Activated CD4-positive, alpha-beta T cell treated with anti-CD3 and anti-CD28 coated beads, Interleukin-2, amount 10 ng/mL, durations not matched to agents 7 days and 5 days (primary cell): ENCODE measurements at regions not wholly inside any gene's neighbourhood (a gene's known extent, or its start where the extent isn't known, plus 50 kb on each side); places are given as distances from the start of the nearest gene placed in this dataset.

Experiments used
- CTCF ChIA-PET: fragments of 350-600 bp; sonication (Branson Sonifier 250); formaldehyde crosslinking; loops from one replicate; lab custom pipeline; 2021; ENCODE audit warnings: antibody characterized with exemption; lab: Charles Lee
- POLR2A ChIA-PET: fragments of 350-600 bp; sonication (Branson Sonifier 250); formaldehyde crosslinking; loops from one replicate; lab custom pipeline; 2021; ENCODE audit warnings: antibody characterized with exemption; lab: Charles Lee
- DNase-seq: peaks from one replicate; pipeline ENCODE4 v3.0.0-alpha.2; 2020
- H3K27ac Mint-ChIP-seq: one replicate; pipeline ENCODE4 v1.8.0; 2021; ENCODE audit warnings: mild to moderate bottlenecking, moderate library complexity, mixed read lengths
- H3K27me3 Mint-ChIP-seq: one replicate; pipeline ENCODE4 v1.8.0; 2021; ENCODE audit warnings: mixed read lengths
- H3K36me3 Mint-ChIP-seq: one replicate; pipeline ENCODE4 v1.8.0; 2021; ENCODE audit warnings: low read depth, mixed read lengths
- H3K4me1 Mint-ChIP-seq: one replicate; pipeline ENCODE4 v1.8.0; 2021; ENCODE audit warnings: mixed read lengths
- H3K4me3 Mint-ChIP-seq: one replicate; pipeline ENCODE4 v1.8.0; 2021; ENCODE audit warnings: mild to moderate bottlenecking, moderate library complexity, mixed read lengths
- H3K9me3 Mint-ChIP-seq: one replicate; pipeline ENCODE4 v1.8.0; 2021; ENCODE audit warnings: mixed read lengths

GRCh38 chr2:104774631-104775030, 79.3 kb upstream of the POU3F3 start:
- Mint-ChIP-seq H3K9me3 (no peaks in the 10 kb centered on the region), H3K4me1 (no peaks in the 10 kb centered on the region), H3K36me3 (no peaks in the 10 kb centered on the region), H3K27me3 (no peaks in the 10 kb centered on the region), H3K27ac (no peak overlapping the region), H3K4me3 (no peak overlapping the region)
- POLR2A ChIA-PET: no interaction called here
- CTCF ChIA-PET: interaction anchor here (1.4 kb wide), 1 partner anchor 8 kb away, joined by 4 read pairs; no protein-coding TSS in a partner anchor
- no peak for DNase-seq

GRCh38 chr2:104777721-104778120, 76.2 kb upstream of the POU3F3 start:
- H3K27me3 Mint-ChIP-seq: no peaks in the 10 kb centered on the region
- ChIA-PET CTCF (no interaction called here), POLR2A (no interaction called here)
- no peak overlapping the region for H3K27ac Mint-ChIP-seq
- no peak for DNase-seq
- no peak overlapping the region for H3K4me3 Mint-ChIP-seq
- peaks cover 7% of the 10 kb centered on the region for H3K4me1 Mint-ChIP-seq
- no peaks in the 10 kb centered on the region for H3K9me3 Mint-ChIP-seq
- H3K36me3 Mint-ChIP-seq: no peaks in the 10 kb centered on the region

GRCh38 chr2:104781151-104781550, 72.8 kb upstream of the POU3F3 start:
- Mint-ChIP-seq H3K4me3 (no peak overlapping the region), H3K27me3 (no peaks in the 10 kb centered on the region), H3K4me1 (peaks cover 7% of the 10 kb centered on the region), H3K9me3 (no peaks in the 10 kb centered on the region), H3K36me3 (no peaks in the 10 kb centered on the region), H3K27ac (no peak overlapping the region)
- ChIA-PET CTCF (no interaction called here), POLR2A (no interaction called here)
- DNase-seq: no peak

GRCh38 chr2:104784264-104784663, 69.7 kb upstream of the POU3F3 start:
- Mint-ChIP-seq H3K36me3 (no peaks in the 10 kb centered on the region), H3K27ac (no peak overlapping the region), H3K27me3 (no peaks in the 10 kb centered on the region), H3K4me3 (no peak overlapping the region), H3K4me1 (peaks cover 7% of the 10 kb centered on the region), H3K9me3 (no peaks in the 10 kb centered on the region)
- ChIA-PET POLR2A (no interaction called here), CTCF (no interaction called here)
- DNase-seq: no peak

- ChIA-PET POLR2A (no interaction called here), CTCF (no interaction called here)
- Mint-ChIP-seq H3K4me1 (no peaks in the 10 kb centered on the region), H3K27me3 (no peaks in the 10 kb centered on the region), H3K27ac (no peak overlapping the region), H3K4me3 (no peak overlapping the region), H3K36me3 (no peaks in the 10 kb centered on the region), H3K9me3 (no peaks in the 10 kb centered on the region)
- no peak for DNase-seq
These were observed 67.7 kb upstream of the POU3F3 start for GRCh38 chr2:104786204-104786603.

- Mint-ChIP-seq H3K27me3 (no peaks in the 10 kb centered on the region), H3K4me3 (no peak overlapping the region), H3K27ac (no peak overlapping the region), H3K36me3 (no peaks in the 10 kb centered on the region), H3K4me1 (no peaks in the 10 kb centered on the region), H3K9me3 (no peaks in the 10 kb centered on the region)
- DNase-seq: no peak
- ChIA-PET CTCF (no interaction called here), POLR2A (no interaction called here)
These were observed 67.1 kb upstream of the POU3F3 start for GRCh38 chr2:104786821-104787220.

- H3K9me3 Mint-ChIP-seq: no peaks in the 10 kb centered on the region
- H3K27me3 Mint-ChIP-seq: no peaks in the 10 kb centered on the region
- H3K4me1 Mint-ChIP-seq: no peaks in the 10 kb centered on the region
- no peak for DNase-seq
- POLR2A ChIA-PET: no interaction called here
- no peak overlapping the region for H3K4me3 Mint-ChIP-seq
- H3K27ac Mint-ChIP-seq: no peak overlapping the region
- CTCF ChIA-PET: no interaction called here
- H3K36me3 Mint-ChIP-seq: no peaks in the 10 kb centered on the region
These were observed 66.4 kb upstream of the POU3F3 start for GRCh38 chr2:104787298-104788065.

GRCh38 chr2:104788742-104789455, 65.0 kb upstream of the POU3F3 start:
- H3K27me3 Mint-ChIP-seq: no peaks in the 10 kb centered on the region
- ChIA-PET CTCF (no interaction called here), POLR2A (no interaction called here)
- H3K4me1 Mint-ChIP-seq: no peaks in the 10 kb centered on the region
- no peak for DNase-seq
- no peaks in the 10 kb centered on the region for H3K36me3 Mint-ChIP-seq
- no peak overlapping the region for H3K27ac Mint-ChIP-seq
- H3K4me3 Mint-ChIP-seq: no peak overlapping the region
- no peaks in the 10 kb centered on the region for H3K9me3 Mint-ChIP-seq

GRCh38 chr2:104790100-104790811, 63.7 kb upstream of the POU3F3 start:
- no peaks in the 10 kb centered on the region for H3K9me3 Mint-ChIP-seq
- H3K27ac Mint-ChIP-seq: no peak overlapping the region
- no peaks in the 10 kb centered on the region for H3K4me1 Mint-ChIP-seq
- H3K4me3 Mint-ChIP-seq: no peak overlapping the region
- no peaks in the 10 kb centered on the region for H3K36me3 Mint-ChIP-seq
- DNase-seq: no peak
- ChIA-PET CTCF (no interaction called here), POLR2A (no interaction called here)
- no peaks in the 10 kb centered on the region for H3K27me3 Mint-ChIP-seq

GRCh38 chr2:104790901-104791495, 62.9 kb upstream of the POU3F3 start:
- ChIA-PET CTCF (no interaction called here), POLR2A (no interaction called here)
- Mint-ChIP-seq H3K9me3 (no peaks in the 10 kb centered on the region), H3K36me3 (no peaks in the 10 kb centered on the region), H3K27ac (no peak overlapping the region), H3K27me3 (no peaks in the 10 kb centered on the region), H3K4me3 (no peak overlapping the region), H3K4me1 (no peaks in the 10 kb centered on the region)
- no peak for DNase-seq

GRCh38 chr2:104793966-104794365, 59.9 kb upstream of the POU3F3 start:
- H3K36me3 Mint-ChIP-seq: no peaks in the 10 kb centered on the region
- H3K9me3 Mint-ChIP-seq: no peaks in the 10 kb centered on the region
- no peaks in the 10 kb centered on the region for H3K27me3 Mint-ChIP-seq
- H3K4me3 Mint-ChIP-seq: no peak overlapping the region
- POLR2A ChIA-PET: no interaction called here
- H3K27ac Mint-ChIP-seq: no peak overlapping the region
- DNase-seq: no peak
- CTCF ChIA-PET: no interaction called here
- H3K4me1 Mint-ChIP-seq: no peaks in the 10 kb centered on the region

GRCh38 chr2:104794441-104794840, 59.5 kb upstream of the POU3F3 start:
- Mint-ChIP-seq H3K4me1 (no peaks in the 10 kb centered on the region), H3K27me3 (no peaks in the 10 kb centered on the region), H3K9me3 (no peaks in the 10 kb centered on the region), H3K36me3 (no peaks in the 10 kb centered on the region), H3K27ac (no peak overlapping the region), H3K4me3 (no peak overlapping the region)
- POLR2A ChIA-PET: no interaction called here
- CTCF ChIA-PET: no interaction called here
- no peak for DNase-seq
